IPS-18a (cell line): ENCODE measurements at regions not wholly inside any gene's neighbourhood (a gene's known extent, or its start where the extent isn't known, plus 50 kb on each side); places are given as distances from the start of the nearest gene placed in this dataset.

ENCODE experiments used
- H3K27ac ChIP-seq: one replicate; pipeline ENCODE4 v1.5.1; 2013; ENCODE audit warnings: low read length
- H3K27me3 ChIP-seq: one replicate; pipeline ENCODE4 v1.6.1; 2013; ENCODE audit warnings: mild to moderate bottlenecking, low read length; ENCODE audit not compliant: control insufficient read depth, insufficient read depth
- H3K36me3 ChIP-seq: one replicate; pipeline ENCODE4 v1.6.1; 2013; ENCODE audit warnings: low read depth, low read length; ENCODE audit not compliant: control insufficient read depth
- H3K4me1 ChIP-seq: one replicate; pipeline ENCODE4 v1.6.1; 2013; ENCODE audit warnings: low read depth, low read length; ENCODE audit not compliant: control insufficient read depth
- H3K4me3 ChIP-seq: one replicate; pipeline ENCODE4 v1.5.1; 2013; ENCODE audit warnings: low read length
- H3K9ac ChIP-seq: one replicate; pipeline ENCODE4 v1.6.1; 2013; ENCODE audit warnings: mild to moderate bottlenecking, low read length, moderate library complexity
- H3K9me3 ChIP-seq: one replicate; pipeline ENCODE4 v1.6.1; 2013; ENCODE audit warnings: low read depth, low read length; ENCODE audit not compliant: control insufficient read depth

- Histone ChIP-seq H3K4me3 (no peak overlapping the region), H3K9me3 (no peaks in the 10 kb centered on the region), H3K36me3 (no peaks in the 10 kb centered on the region), H3K27me3 (no peaks in the 10 kb centered on the region), H3K9ac (no peak overlapping the region), H3K4me1 (peaks cover 12% of the 10 kb centered on the region), H3K27ac (no peak overlapping the region)
These were observed 153.5 kb downstream of the DLEU7 start for GRCh38 chr13:50690006-50690405.

- Histone ChIP-seq H3K9ac (no peak overlapping the region), H3K9me3 (no peaks in the 10 kb centered on the region), H3K27ac (no peak overlapping the region), H3K36me3 (no peaks in the 10 kb centered on the region), H3K4me3 (no peak overlapping the region), H3K4me1 (peaks cover 6% of the 10 kb centered on the region), H3K27me3 (no peaks in the 10 kb centered on the region)
These were observed 152.3 kb downstream of the DLEU7 start for GRCh38 chr13:50691176-50691680.

GRCh38 chr13:50691681-50692263, 151.7 kb downstream of the DLEU7 start:
- H3K27ac ChIP-seq = no peak overlapping the region

GRCh38 chr13:50692396-50692915, 151.0 kb downstream of the DLEU7 start:
- no peak overlapping the region for H3K4me3 ChIP-seq
- no peaks in the 10 kb centered on the region for H3K27me3 ChIP-seq
- H3K27ac ChIP-seq = no peak overlapping the region
- H3K4me1 ChIP-seq = peaks cover 6% of the 10 kb centered on the region
- no peaks in the 10 kb centered on the region for H3K36me3 ChIP-seq
- no peak overlapping the region for H3K9ac ChIP-seq
- no peaks in the 10 kb centered on the region for H3K9me3 ChIP-seq

More at GRCh38 chr13:50691681-50692263, 151.7 kb downstream of the DLEU7 start:
- peaks cover 6% of the 10 kb centered on the region for H3K4me1 ChIP-seq
- H3K9me3 ChIP-seq = no peaks in the 10 kb centered on the region
- no peak overlapping the region for H3K9ac ChIP-seq
- H3K4me3 ChIP-seq = no peak overlapping the region
- no peaks in the 10 kb centered on the region for H3K36me3 ChIP-seq
- H3K27me3 ChIP-seq = no peaks in the 10 kb centered on the region

GRCh38 chr13:50693727-50694126, 149.8 kb downstream of the DLEU7 start:
- no peak overlapping the region for H3K4me3 ChIP-seq
- no peaks in the 10 kb centered on the region for H3K9me3 ChIP-seq
- H3K36me3 ChIP-seq = no peaks in the 10 kb centered on the region
- H3K4me1 ChIP-seq = peaks cover 10% of the 10 kb centered on the region
- H3K27me3 ChIP-seq = no peaks in the 10 kb centered on the region
- no peak overlapping the region for H3K9ac ChIP-seq
- no peak overlapping the region for H3K27ac ChIP-seq

GRCh38 chr13:50697746-50698539, 145.5 kb downstream of the DLEU7 start:
- no peaks in the 10 kb centered on the region for H3K27me3 ChIP-seq
- no peak overlapping the region for H3K27ac ChIP-seq
- H3K4me3 ChIP-seq = no peak overlapping the region
- H3K9me3 ChIP-seq = no peaks in the 10 kb centered on the region
- peaks cover 22% of the 10 kb centered on the region for H3K4me1 ChIP-seq
- no peaks in the 10 kb centered on the region for H3K36me3 ChIP-seq
- H3K9ac ChIP-seq = no peak overlapping the region

GRCh38 chr13:50699874-50700663, 143.4 kb downstream of the DLEU7 start:
- no peak overlapping the region for H3K27ac ChIP-seq
- no peaks in the 10 kb centered on the region for H3K9me3 ChIP-seq
- H3K27me3 ChIP-seq = no peaks in the 10 kb centered on the region
- peaks cover 15% of the 10 kb centered on the region for H3K4me1 ChIP-seq
- no peaks in the 10 kb centered on the region for H3K36me3 ChIP-seq
- H3K9ac ChIP-seq = no peak overlapping the region
- no peak overlapping the region for H3K4me3 ChIP-seq

GRCh38 chr13:50700664-50701305, 142.7 kb downstream of the DLEU7 start:
- no peak overlapping the region for H3K27ac ChIP-seq
- no peaks in the 10 kb centered on the region for H3K36me3 ChIP-seq
- H3K4me3 ChIP-seq = no peak overlapping the region
- peaks cover 15% of the 10 kb centered on the region for H3K4me1 ChIP-seq
- H3K9me3 ChIP-seq = no peaks in the 10 kb centered on the region
- H3K9ac ChIP-seq = no peak overlapping the region
- no peaks in the 10 kb centered on the region for H3K27me3 ChIP-seq

- no peak overlapping the region for H3K4me3 ChIP-seq
- H3K27ac ChIP-seq = no peak overlapping the region
- H3K27me3 ChIP-seq = no peaks in the 10 kb centered on the region
- H3K4me1 ChIP-seq = peaks cover 15% of the 10 kb centered on the region
- no peaks in the 10 kb centered on the region for H3K36me3 ChIP-seq
- H3K9me3 ChIP-seq = no peaks in the 10 kb centered on the region
- H3K9ac ChIP-seq = no peak overlapping the region
These were observed 142.0 kb downstream of the DLEU7 start for GRCh38 chr13:50701469-50701868.

GRCh38 chr13:50706505-50706904, 137.0 kb downstream of the DLEU7 start:
- Histone ChIP-seq H3K9ac (no peak overlapping the region), H3K4me1 (peaks cover 5% of the 10 kb centered on the region), H3K27ac (no peak overlapping the region), H3K27me3 (no peaks in the 10 kb centered on the region), H3K36me3 (no peaks in the 10 kb centered on the region), H3K9me3 (no peaks in the 10 kb centered on the region), H3K4me3 (no peak overlapping the region)

GRCh38 chr13:50707628-50708027, 135.9 kb downstream of the DLEU7 start:
- no peaks in the 10 kb centered on the region for H3K27me3 ChIP-seq
- H3K9ac ChIP-seq = no peak overlapping the region
- no peak overlapping the region for H3K27ac ChIP-seq
- no peak overlapping the region for H3K4me3 ChIP-seq
- H3K9me3 ChIP-seq = no peaks in the 10 kb centered on the region
- H3K4me1 ChIP-seq = peaks cover 2% of the 10 kb centered on the region
- no peaks in the 10 kb centered on the region for H3K36me3 ChIP-seq
